Right renal cortex interstitium (tissue), 3 donors: ENCODE measurements at regions not wholly inside any gene's neighbourhood (a gene's known extent, or its start where the extent isn't known, plus 50 kb on each side); places are given as distances from the start of the nearest gene placed in this dataset.

Source experiments
- DNase-seq, 3 donors: peaks; one replicate each; pipeline ENCODE4 v3.0.0-alpha.2; 2013; ENCODE audit warnings: low read depth in 3 of 3, low spot score in 2 of 3

GRCh38 chr2:64361151-64361938 is 92.6 kb upstream of the LGALSL start:
- DNase-seq, result no peak

- DNase-seq, result no peak
These were observed 91.4 kb upstream of the LGALSL start for GRCh38 chr2:64362562-64363026.

DNA sequence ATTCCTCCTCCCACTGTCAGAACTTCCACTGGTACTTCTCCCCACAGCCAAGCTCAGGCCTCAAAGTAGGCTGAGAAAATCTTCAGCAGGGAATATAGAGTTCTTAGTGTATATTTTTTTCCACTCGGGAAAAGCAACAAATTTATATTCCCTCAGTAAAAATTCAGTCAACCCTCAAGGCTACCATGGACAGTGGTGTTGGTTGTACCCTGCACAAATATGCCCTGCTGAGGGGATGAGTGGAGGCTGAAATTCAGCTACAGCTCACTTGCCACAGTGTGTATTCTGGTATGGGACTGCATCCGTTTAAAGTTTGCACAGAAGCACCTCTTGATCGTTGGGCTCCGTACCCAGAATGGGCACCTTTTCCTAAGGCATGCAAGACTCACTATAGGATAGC is 90.8 kb upstream of the LGALSL start:
- no peak for DNase-seq

DNA sequence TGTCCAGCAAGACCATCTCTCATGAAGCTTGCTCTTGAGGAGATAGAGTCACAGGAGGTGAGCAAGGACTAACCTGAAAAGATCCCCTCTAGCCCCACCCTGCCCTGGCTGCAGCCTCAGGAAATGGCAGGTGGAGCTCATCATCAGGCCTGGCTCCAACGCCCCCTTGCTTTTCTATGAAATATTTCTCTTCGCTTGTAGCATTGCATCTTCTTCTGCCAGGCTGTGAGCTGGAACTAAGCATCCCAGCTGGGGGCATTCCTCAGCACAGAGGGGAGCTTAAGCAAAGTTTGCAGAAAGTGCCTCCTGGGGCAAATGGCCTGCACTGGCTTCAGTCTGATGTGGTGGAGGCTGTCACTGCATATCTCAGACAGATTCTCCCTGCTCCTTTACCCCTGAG is 90.1 kb upstream of the LGALSL start:
- DNase-seq, result no peak

- DNase-seq, result no peak
These were observed 86.3 kb upstream of the LGALSL start for GRCh38 chr2:64367444-64368232.

GRCh38 chr2:64369706-64370105 is 84.3 kb upstream of the LGALSL start:
- no peak for DNase-seq

- DNase-seq, result no peak
These were observed 82.2 kb upstream of the LGALSL start for GRCh38 chr2:64371727-64372126.

GRCh38 chr2:64374686-64375085 is 79.3 kb upstream of the LGALSL start:
- no peak for DNase-seq

- no peak for DNase-seq
These were observed 77.0 kb upstream of the LGALSL start for GRCh38 chr2:64376926-64377325.

GRCh38 chr2:64379186-64379585 is 74.8 kb upstream of the LGALSL start:
- DNase-seq, result no peak

- DNase-seq, result no peak
These were observed 73.0 kb upstream of the LGALSL start for GRCh38 chr2:64380853-64381527.

- no peak for DNase-seq
These were observed 70.9 kb upstream of the LGALSL start for GRCh38 chr2:64383016-64383591.

DNA sequence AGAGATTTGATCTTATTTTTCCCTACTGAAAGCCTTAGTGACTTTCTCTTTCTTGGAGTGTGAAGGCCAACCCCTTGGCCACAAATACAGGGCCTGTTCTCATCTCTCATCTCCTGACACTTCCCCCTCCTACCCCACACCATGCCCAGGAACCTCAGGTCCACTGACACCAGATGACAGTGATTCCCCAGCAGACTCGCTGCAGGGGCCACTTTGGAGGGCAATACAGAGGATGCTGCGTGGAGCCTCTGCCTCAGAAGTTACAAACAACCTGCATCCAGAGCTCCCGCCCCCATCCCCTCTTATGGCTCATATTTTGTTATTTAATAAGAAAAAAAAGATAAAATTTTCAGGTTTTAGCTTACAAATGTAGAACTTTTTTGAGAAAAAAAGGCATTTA is 70.1 kb upstream of the LGALSL start:
- DNase-seq, result no peak

DNA sequence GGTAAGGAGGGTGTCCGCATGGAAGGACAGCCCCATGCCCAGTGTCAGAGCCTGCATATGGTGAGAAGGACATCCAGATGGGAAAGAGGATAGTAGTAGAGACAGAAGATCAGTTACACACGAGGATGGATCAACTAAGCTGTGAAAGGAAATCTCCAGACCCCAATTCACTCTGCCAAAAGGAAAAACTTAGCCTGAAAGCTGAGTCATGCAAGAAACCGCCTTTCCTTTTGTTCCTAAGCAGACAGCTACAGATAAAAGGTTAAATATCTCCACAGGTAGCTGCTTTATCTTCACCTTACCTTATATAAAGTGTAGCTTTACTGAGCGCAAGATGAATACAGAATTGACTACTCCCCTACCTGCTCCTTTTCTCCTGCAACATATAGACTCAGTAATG is 67.3 kb upstream of the LGALSL start:
- DNase-seq, result no peak

DNA sequence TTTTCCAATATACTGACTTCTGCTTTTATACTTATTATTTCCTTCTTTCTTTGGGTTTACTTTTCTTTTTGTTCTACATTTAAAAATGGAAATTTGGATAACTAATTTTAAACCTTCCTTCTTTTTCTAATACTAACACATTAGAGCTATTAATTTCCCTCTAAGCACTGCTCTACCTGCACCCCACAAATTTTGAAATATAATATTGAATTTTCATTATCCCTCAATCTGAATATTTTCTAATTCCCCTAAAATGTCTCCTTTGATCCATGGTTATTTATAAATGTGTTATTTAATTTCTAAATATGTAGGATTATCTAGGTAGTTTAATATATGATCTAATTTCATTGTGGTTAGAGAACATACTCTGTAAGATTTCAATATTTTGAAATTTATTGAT is 63.4 kb upstream of the LGALSL start:
- DNase-seq, result no peak

- DNase-seq, result no peak
These were observed 62.5 kb upstream of the LGALSL start for GRCh38 chr2:64391424-64391823.

GRCh38 chr2:64391940-64392339 is 62.0 kb upstream of the LGALSL start:
- no peak for DNase-seq

- DNase-seq, result no peak
These were observed 61.4 kb upstream of the LGALSL start for GRCh38 chr2:64392529-64392928.

DNA sequence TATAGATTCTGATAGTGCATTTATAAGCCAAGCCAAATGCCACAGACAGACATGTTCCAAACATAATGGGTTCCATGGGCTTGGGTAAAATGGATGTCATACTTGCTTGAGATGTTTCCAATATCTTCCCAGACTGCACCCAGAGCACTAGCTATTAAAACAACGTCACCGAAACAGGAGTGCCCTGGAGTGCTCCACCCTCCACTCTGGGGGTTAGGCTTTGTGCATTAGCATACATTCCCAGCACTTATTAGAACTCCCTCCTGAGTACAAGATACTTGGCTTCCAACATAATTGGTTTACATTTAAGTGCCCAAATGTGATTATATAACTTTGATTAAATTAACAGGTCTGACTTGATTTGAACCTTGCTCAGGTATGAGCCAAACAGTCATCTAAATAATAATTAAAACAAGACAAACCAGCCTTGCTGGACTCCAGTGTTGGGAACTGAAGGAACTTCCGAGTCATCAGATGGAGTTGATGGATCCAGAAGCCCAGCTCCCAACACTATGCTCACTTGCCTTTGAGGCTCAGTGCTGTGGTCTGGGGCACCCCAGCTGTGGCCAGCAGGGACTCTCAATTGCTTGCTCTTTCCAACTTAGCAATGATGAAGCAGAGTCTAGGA is 60.5 kb upstream of the LGALSL start:
- DNase-seq, result no peak

DNA sequence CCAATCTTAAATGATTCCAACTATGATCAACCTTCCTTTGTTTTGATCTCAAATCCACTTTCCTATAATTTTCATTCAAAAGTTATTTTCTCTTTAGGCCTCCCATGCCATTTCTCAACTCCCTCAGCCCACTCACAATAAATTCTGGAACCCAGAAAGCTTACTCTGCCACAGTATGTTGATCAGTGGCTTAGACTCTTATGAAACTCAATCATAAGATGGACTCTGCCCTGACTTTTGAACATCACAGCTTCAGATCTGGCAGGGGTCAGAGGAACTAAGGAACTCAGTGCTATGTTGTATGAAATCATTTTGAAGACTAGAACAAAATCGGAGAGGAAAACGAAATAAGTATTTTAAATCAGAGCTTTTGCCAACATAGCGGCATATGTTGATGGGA is 59.8 kb upstream of the LGALSL start:
- DNase-seq, result no peak

- DNase-seq, result no peak
These were observed 58.0 kb upstream of the LGALSL start for GRCh38 chr2:64396001-64396400.
